Liver (tissue), 8 donors: ENCODE measurements at regions not wholly inside any gene's neighbourhood (a gene's known extent, or its start where the extent isn't known, plus 50 kb on each side); places are given as distances from the start of the nearest gene placed in this dataset.

Experiments used
- DNase-seq: peaks from one replicate; pipeline ENCODE4 v3.0.0-alpha.2; 2017; ENCODE audit warnings: low spot score
- H3K27ac ChIP-seq, 2 donors: one replicate each; pipeline ENCODE4 v1.7.0; 2013; ENCODE audit warnings: inconsistent platforms in 2 of 2, low read length in 2 of 2, control low read depth in 1 of 2, low read depth in 1 of 2, mild to moderate bottlenecking in 1 of 2
- H3K27me3 ChIP-seq, 4 donors: one replicate each; pipeline versions ENCODE4 v1.6.1 to v1.7.0; 2013; ENCODE audit warnings: low read length in 3 of 4, inconsistent platforms in 1 of 4, mild to moderate bottlenecking in 1 of 4, moderate library complexity in 1 of 4; ENCODE audit not compliant: control insufficient read depth in 4 of 4, insufficient read depth in 4 of 4
- H3K36me3 ChIP-seq, 4 donors: one replicate each; pipeline versions ENCODE4 v1.6.1 to v1.7.0; 2013; ENCODE audit warnings: low read length in 3 of 4, mild to moderate bottlenecking in 3 of 4, low read depth in 1 of 4, moderate library complexity in 1 of 4; ENCODE audit not compliant: control insufficient read depth in 4 of 4, insufficient read depth in 3 of 4
- H3K4me1 ChIP-seq, 4 donors: one replicate each; pipeline versions ENCODE4 v1.6.1 to v1.7.0; 2013; ENCODE audit warnings: low read length in 3 of 4, mild to moderate bottlenecking in 3 of 4, moderate library complexity in 1 of 4; ENCODE audit not compliant: control insufficient read depth in 4 of 4, insufficient read depth in 4 of 4
- H3K4me3 ChIP-seq, 3 donors: one replicate each; pipeline versions ENCODE4 v1.6.1 to v1.7.0; 2013; ENCODE audit warnings: low read length in 3 of 3, control low read depth in 1 of 3, low read depth in 1 of 3, mild to moderate bottlenecking in 1 of 3
- H3K9ac ChIP-seq, 2 donors: one replicate each; pipeline ENCODE4 v1.7.0; 2013; ENCODE audit warnings: low read length in 2 of 2, mild to moderate bottlenecking in 2 of 2, moderate library complexity in 2 of 2, control low read depth in 1 of 2, low read depth in 1 of 2
- H3K9me3 ChIP-seq, 4 donors: one replicate each; pipeline versions ENCODE4 v1.6.1 to v1.7.0; 2013; ENCODE audit warnings: low read length in 3 of 4; ENCODE audit not compliant: control insufficient read depth in 4 of 4
- EGR1 ChIP-seq, 2 donors: IDR thresholded peaks; 2 replicates each; pipeline ENCODE4 v1.6.1; 2016 to 2018; ENCODE audit warnings: antibody characterized with exemption in 2 of 2, low read depth in 2 of 2
- FOXA1 ChIP-seq: IDR thresholded peaks from 2 replicates; pipeline ENCODE4 v1.6.1; 2016; ENCODE audit warnings: antibody characterized with exemption
- FOXA2 ChIP-seq: IDR thresholded peaks from 2 replicates; pipeline ENCODE4 v1.6.1; 2016; ENCODE audit warnings: antibody characterized with exemption
- GABPA ChIP-seq, 2 donors: IDR thresholded peaks in 1 of 2; conservative IDR thresholded peaks in 1 of 2; 2 replicates each; pipeline ENCODE4 v1.6.1; 2016; ENCODE audit warnings: antibody characterized with exemption in 2 of 2, mild to moderate bottlenecking in 1 of 2, moderate library complexity in 1 of 2
- HNF4A ChIP-seq, 2 donors: conservative IDR thresholded peaks; 2 replicates each; pipeline ENCODE4 v1.6.1; 2016; ENCODE audit warnings: antibody characterized with exemption in 2 of 2, mild to moderate bottlenecking in 2 of 2
- HNF4G ChIP-seq: IDR thresholded peaks from 2 replicates; pipeline ENCODE4 v1.6.1; 2016; ENCODE audit warnings: antibody characterized with exemption
- JUND ChIP-seq, 2 donors: IDR thresholded peaks; 2 replicates each; pipeline ENCODE4 v1.6.1; 2016; ENCODE audit warnings: antibody characterized with exemption in 2 of 2
- NR2F2 ChIP-seq: IDR thresholded peaks from 2 replicates; pipeline ENCODE4 v1.6.1; 2016; ENCODE audit warnings: antibody characterized with exemption
- RAD21 ChIP-seq, 2 donors: IDR thresholded peaks; 2 replicates each; pipeline ENCODE4 v1.6.1; 2016; ENCODE audit warnings: antibody characterized with exemption in 2 of 2, mild to moderate bottlenecking in 2 of 2
- RXRA ChIP-seq, 2 donors: IDR thresholded peaks; 2 replicates each; pipeline ENCODE4 v1.6.1; 2017 to 2018; ENCODE audit warnings: antibody characterized with exemption in 2 of 2, mild to moderate bottlenecking in 1 of 2
- SP1 ChIP-seq: IDR thresholded peaks from 2 replicates; pipeline ENCODE4 v1.6.1; 2018; ENCODE audit warnings: antibody characterized with exemption, mild to moderate bottlenecking
- TAF1 ChIP-seq: conservative IDR thresholded peaks from 2 replicates; pipeline ENCODE4 v1.6.1; 2016; ENCODE audit warnings: antibody characterized with exemption, mild to moderate bottlenecking
- YY1 ChIP-seq: IDR thresholded peaks from 2 replicates; pipeline ENCODE4 v1.6.1; 2016; ENCODE audit warnings: antibody characterized with exemption, mild to moderate bottlenecking
- WGBS: extraction: QIAGEN DNeasy Blood & Tissue Kit; methylation state at CpG from one replicate; pipeline ENCODE4 v1.1.7; 2013; 5-methylcytosine and 5-hydroxymethylcytosine counted together
- TF ChIP-seq, protein P1 (sequence below): IDR thresholded peaks from 2 replicates; pipeline ENCODE4 v1.6.1; 2016; ENCODE audit warnings: antibody characterized with exemption
- TF ChIP-seq, protein P2 (sequence below): IDR thresholded peaks from 2 replicates; pipeline ENCODE4 v1.6.1; 2016; ENCODE audit warnings: antibody characterized with exemption
- TF ChIP-seq, protein P3 (sequence below): IDR thresholded peaks from 2 replicates; pipeline ENCODE4 v1.6.1; 2016; ENCODE audit warnings: antibody characterized with exemption
- TF ChIP-seq, protein P4 (sequence below): fragments of 150-350 bp; IDR thresholded peaks from 2 replicates; pipeline ENCODE4 v1.5.1; 2017; ENCODE audit warnings: improper control_type of control experiment, low read depth, low read length; ENCODE audit not compliant: missing input control
- TF ChIP-seq, protein P5 (sequence below): IDR thresholded peaks from 2 replicates; pipeline ENCODE4 v1.6.1; 2016; ENCODE audit warnings: antibody characterized with exemption, mild to moderate bottlenecking
- donor health status: healthy.
- donor health status: healthy.
- donor health status: healthy.
- donor health status: healthy.
- donor health status: healthy.

DNA sequence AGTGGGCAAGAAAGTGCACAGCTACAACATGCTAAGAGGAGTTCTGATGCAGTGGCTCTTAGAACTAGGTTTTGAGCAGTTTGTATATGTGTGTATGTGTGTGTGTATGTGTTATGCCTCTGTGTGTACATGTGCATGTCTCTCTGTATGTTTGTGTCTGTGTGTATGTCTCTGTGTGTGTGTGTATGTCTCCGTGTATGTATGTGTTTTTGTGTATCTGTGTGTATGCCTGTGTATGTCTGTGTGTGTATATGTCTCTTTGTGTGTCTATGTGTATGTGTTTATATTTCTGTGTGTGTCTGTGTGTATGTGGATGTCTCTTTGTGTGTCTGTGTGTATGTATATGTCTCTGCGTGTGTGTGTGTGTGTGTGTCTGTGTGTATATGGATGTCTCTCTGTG is 139.6 kb downstream of the C12orf75 start (continued):
- TF ChIP-seq HNF4G (no peak), NR2F2 (no peak)

DNA sequence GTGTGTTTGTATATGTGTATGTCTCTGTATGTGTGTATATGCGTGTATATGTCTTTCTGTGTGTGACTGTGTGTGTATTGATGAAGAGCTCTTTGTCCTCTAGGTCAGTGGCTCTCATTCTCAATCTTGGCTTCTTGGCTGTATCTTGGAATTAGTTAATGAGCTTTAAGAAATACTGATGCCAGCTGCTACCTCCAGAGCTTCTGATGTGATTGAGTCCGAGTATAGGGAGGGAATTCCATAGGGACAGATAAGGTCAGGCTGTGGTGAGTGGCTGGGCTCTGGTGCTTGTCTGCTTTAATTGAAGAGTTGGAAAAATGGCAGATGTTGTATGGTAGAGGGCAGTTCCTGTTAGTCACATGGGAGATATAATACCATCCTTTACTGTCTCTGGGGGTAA is 140.1 kb downstream of the C12orf75 start:
- DNase-seq: no peak
- Histone ChIP-seq H3K4me1 (no peaks in the 10 kb centered on the region), H3K36me3 (no peaks in the 10 kb centered on the region), H3K9me3 (no peaks in the 10 kb centered on the region), H3K9ac (no peak overlapping the region), H3K27me3 (no peaks in the 10 kb centered on the region), H3K4me3 (no peak overlapping the region), H3K27ac (no peak overlapping the region)
- TF ChIP-seq EGR1 (IDR thresholded peaks at IDR 0.05; ENCODE audit: low read depth in 2 of 2): no peak
- TF ChIP-seq, protein P1, sequence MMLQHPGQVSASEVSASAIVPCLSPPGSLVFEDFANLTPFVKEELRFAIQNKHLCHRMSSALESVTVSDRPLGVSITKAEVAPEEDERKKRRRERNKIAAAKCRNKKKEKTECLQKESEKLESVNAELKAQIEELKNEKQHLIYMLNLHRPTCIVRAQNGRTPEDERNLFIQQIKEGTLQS: no peak
- no peak for TF ChIP-seq JUND (IDR thresholded peaks at IDR 0.05)
- TF ChIP-seq NR2F2: no peak
- no peak for TF ChIP-seq HNF4A (conservative IDR thresholded peaks at IDR 0.05)
- no peak for TF ChIP-seq FOXA2
- TF ChIP-seq, protein P2, sequence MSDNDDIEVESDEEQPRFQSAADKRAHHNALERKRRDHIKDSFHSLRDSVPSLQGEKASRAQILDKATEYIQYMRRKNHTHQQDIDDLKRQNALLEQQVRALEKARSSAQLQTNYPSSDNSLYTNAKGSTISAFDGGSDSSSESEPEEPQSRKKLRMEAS: no peak
- TF ChIP-seq RXRA (IDR thresholded peaks at IDR 0.05): no peak
- WGBS: 75% methylated on average over 2 of the region's 2 CpGs

DNA sequence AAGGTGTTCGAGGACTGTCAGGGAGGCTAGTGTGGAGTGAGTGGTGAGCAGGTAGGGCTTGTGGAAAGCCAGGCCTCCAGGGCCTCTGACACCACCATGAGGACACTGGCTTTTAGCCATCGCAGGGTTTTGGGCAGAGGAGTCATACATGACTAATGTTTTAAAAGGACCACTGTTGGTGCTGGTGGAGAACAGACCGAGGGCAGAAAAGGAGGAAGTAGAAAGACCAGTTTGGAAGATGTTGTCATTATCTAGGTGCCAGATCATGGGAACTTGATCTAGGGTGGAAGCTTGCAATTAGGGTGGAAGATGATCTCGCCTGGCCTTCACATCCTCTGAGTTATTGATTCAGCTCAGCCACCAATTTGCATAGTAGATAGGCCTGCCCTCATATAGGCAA is 144.2 kb downstream of the C12orf75 start:
- H3K27me3 ChIP-seq: no peaks in the 10 kb centered on the region

More for the DNA sequence above, 144.2 kb downstream of the C12orf75 start:
- TF ChIP-seq, protein P3, sequence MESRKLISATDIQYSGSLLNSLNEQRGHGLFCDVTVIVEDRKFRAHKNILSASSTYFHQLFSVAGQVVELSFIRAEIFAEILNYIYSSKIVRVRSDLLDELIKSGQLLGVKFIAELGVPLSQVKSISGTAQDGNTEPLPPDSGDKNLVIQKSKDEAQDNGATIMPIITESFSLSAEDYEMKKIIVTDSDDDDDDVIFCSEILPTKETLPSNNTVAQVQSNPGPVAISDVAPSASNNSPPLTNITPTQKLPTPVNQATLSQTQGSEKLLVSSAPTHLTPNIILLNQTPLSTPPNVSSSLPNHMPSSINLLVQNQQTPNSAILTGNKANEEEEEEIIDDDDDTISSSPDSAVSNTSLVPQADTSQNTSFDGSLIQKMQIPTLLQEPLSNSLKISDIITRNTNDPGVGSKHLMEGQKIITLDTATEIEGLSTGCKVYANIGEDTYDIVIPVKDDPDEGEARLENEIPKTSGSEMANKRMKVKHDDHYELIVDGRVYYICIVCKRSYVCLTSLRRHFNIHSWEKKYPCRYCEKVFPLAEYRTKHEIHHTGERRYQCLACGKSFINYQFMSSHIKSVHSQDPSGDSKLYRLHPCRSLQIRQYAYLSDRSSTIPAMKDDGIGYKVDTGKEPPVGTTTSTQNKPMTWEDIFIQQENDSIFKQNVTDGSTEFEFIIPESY: no peak
- TF ChIP-seq, protein P2: no peak
- no peak for TF ChIP-seq EGR1 (IDR thresholded peaks at IDR 0.05; ENCODE audit: low read depth in 2 of 2)
- TF ChIP-seq HNF4A (conservative IDR thresholded peaks at IDR 0.05): no peak
- no peak for TF ChIP-seq YY1
- no peak for TF ChIP-seq JUND (IDR thresholded peaks at IDR 0.05)
- no peak for TF ChIP-seq GABPA (IDR thresholded peaks at IDR 0.05 in 1 of 2, conservative IDR thresholded peaks at IDR 0.05 in 1 of 2)
- TF ChIP-seq NR2F2: no peak
- no peak for TF ChIP-seq RXRA (IDR thresholded peaks at IDR 0.05)
- TF ChIP-seq SP1: no peak
- TF ChIP-seq FOXA1: no peak
- TF ChIP-seq HNF4G: no peak
- TF ChIP-seq, protein P1: no peak
- TF ChIP-seq, protein P4, sequence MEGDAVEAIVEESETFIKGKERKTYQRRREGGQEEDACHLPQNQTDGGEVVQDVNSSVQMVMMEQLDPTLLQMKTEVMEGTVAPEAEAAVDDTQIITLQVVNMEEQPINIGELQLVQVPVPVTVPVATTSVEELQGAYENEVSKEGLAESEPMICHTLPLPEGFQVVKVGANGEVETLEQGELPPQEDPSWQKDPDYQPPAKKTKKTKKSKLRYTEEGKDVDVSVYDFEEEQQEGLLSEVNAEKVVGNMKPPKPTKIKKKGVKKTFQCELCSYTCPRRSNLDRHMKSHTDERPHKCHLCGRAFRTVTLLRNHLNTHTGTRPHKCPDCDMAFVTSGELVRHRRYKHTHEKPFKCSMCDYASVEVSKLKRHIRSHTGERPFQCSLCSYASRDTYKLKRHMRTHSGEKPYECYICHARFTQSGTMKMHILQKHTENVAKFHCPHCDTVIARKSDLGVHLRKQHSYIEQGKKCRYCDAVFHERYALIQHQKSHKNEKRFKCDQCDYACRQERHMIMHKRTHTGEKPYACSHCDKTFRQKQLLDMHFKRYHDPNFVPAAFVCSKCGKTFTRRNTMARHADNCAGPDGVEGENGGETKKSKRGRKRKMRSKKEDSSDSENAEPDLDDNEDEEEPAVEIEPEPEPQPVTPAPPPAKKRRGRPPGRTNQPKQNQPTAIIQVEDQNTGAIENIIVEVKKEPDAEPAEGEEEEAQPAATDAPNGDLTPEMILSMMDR: no peak
- no peak for TF ChIP-seq RAD21 (IDR thresholded peaks at IDR 0.05)
- TF ChIP-seq, protein P5, sequence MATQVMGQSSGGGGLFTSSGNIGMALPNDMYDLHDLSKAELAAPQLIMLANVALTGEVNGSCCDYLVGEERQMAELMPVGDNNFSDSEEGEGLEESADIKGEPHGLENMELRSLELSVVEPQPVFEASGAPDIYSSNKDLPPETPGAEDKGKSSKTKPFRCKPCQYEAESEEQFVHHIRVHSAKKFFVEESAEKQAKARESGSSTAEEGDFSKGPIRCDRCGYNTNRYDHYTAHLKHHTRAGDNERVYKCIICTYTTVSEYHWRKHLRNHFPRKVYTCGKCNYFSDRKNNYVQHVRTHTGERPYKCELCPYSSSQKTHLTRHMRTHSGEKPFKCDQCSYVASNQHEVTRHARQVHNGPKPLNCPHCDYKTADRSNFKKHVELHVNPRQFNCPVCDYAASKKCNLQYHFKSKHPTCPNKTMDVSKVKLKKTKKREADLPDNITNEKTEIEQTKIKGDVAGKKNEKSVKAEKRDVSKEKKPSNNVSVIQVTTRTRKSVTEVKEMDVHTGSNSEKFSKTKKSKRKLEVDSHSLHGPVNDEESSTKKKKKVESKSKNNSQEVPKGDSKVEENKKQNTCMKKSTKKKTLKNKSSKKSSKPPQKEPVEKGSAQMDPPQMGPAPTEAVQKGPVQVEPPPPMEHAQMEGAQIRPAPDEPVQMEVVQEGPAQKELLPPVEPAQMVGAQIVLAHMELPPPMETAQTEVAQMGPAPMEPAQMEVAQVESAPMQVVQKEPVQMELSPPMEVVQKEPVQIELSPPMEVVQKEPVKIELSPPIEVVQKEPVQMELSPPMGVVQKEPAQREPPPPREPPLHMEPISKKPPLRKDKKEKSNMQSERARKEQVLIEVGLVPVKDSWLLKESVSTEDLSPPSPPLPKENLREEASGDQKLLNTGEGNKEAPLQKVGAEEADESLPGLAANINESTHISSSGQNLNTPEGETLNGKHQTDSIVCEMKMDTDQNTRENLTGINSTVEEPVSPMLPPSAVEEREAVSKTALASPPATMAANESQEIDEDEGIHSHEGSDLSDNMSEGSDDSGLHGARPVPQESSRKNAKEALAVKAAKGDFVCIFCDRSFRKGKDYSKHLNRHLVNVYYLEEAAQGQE: no peak
- TF ChIP-seq TAF1: no peak
- Histone ChIP-seq H3K36me3 (no peaks in the 10 kb centered on the region), H3K4me3 (no peak overlapping the region), H3K9me3 (no peaks in the 10 kb centered on the region), H3K4me1 (no peaks in the 10 kb centered on the region), H3K9ac (no peak overlapping the region), H3K27ac (no peak overlapping the region)
- DNase-seq: no peak
- 83% methylated on average over 4 of the region's 4 CpGs for WGBS
